H9 (cell line): ENCODE measurements at regions not wholly inside any gene's neighbourhood (a gene's known extent, or its start where the extent isn't known, plus 50 kb on each side); places are given as distances from the start of the nearest gene placed in this dataset.

ENCODE experiments used
- DNase-seq: peaks from one replicate; pipeline ENCODE4 v3.0.0-alpha.2; 2017
- H2AFZ ChIP-seq: one replicate; pipeline ENCODE4 v1.6.1; 2013; ENCODE audit warnings: mild to moderate bottlenecking, low read length, control low read depth, moderate library complexity
- H2AK5ac ChIP-seq: 2 replicates; pipeline ENCODE4 v1.6.1; 2013; ENCODE audit warnings: low read length, control low read depth, mixed read lengths; ENCODE audit not compliant: insufficient read length
- H2BK120ac ChIP-seq: one replicate; pipeline ENCODE4 v1.6.1; 2013; ENCODE audit warnings: low read depth, mild to moderate bottlenecking, low read length, control low read depth, inconsistent platforms; ENCODE audit not compliant: poor library complexity, severe bottlenecking
- H2BK12ac ChIP-seq: 2 replicates; pipeline ENCODE4 v1.6.1; 2013; ENCODE audit warnings: low read length, control low read depth, mixed read lengths, low read depth; ENCODE audit not compliant: insufficient read length
- H2BK15ac ChIP-seq: 2 replicates; pipeline ENCODE4 v1.6.1; 2013; ENCODE audit warnings: low read depth, low read length, control low read depth
- H2BK20ac ChIP-seq: one replicate; pipeline ENCODE4 v1.6.1; 2013; ENCODE audit warnings: low read depth, mild to moderate bottlenecking, low read length, control low read depth, inconsistent platforms; ENCODE audit not compliant: poor library complexity, severe bottlenecking
- H2BK5ac ChIP-seq: 2 replicates; pipeline ENCODE4 v1.6.1; 2013; ENCODE audit warnings: low read length, control low read depth, mixed read lengths; ENCODE audit not compliant: insufficient read length
- H3K14ac ChIP-seq: 2 replicates; pipeline ENCODE4 v1.6.1; 2013; ENCODE audit warnings: low read length, control low read depth; ENCODE audit not compliant: insufficient read depth
- H3K18ac ChIP-seq: 2 replicates; pipeline ENCODE4 v1.6.1; 2013; ENCODE audit warnings: low read depth, mild to moderate bottlenecking, mixed read lengths, low read length, control low read depth; ENCODE audit not compliant: insufficient read length
- H3K23ac ChIP-seq: 2 replicates; pipeline ENCODE4 v1.6.1; 2013; ENCODE audit warnings: low read length, control low read depth, mixed read lengths, low read depth; ENCODE audit not compliant: insufficient read length
- H3K23me2 ChIP-seq: 2 replicates; pipeline ENCODE4 v1.6.1; 2013; ENCODE audit warnings: low read depth, mild to moderate bottlenecking, mixed read lengths, low read length, control low read depth; ENCODE audit not compliant: insufficient read length, poor library complexity, severe bottlenecking
- H3K27ac ChIP-seq: 2 replicates; pipeline ENCODE4 v1.5.1; 2013; ENCODE audit warnings: low read length, control low read depth, mixed read lengths, low read depth; ENCODE audit not compliant: insufficient read length
- H3K27me3 ChIP-seq: 2 replicates; pipeline ENCODE4 v1.6.1; 2013; ENCODE audit warnings: low read length, control low read depth, inconsistent platforms; ENCODE audit not compliant: insufficient read depth
- H3K4ac ChIP-seq: 2 replicates; pipeline ENCODE4 v1.6.1; 2013; ENCODE audit warnings: low read depth, mild to moderate bottlenecking, control low read depth, inconsistent platforms, low read length, moderate library complexity
- H3K4me1 ChIP-seq: 2 replicates; pipeline ENCODE4 v1.6.1; 2013; ENCODE audit warnings: low read length, control low read depth, inconsistent platforms; ENCODE audit not compliant: insufficient read depth
- H3K4me2 ChIP-seq: 2 replicates; pipeline ENCODE4 v1.6.1; 2013; ENCODE audit warnings: low read length, control low read depth, mixed read lengths; ENCODE audit not compliant: insufficient read length, insufficient read depth
- H3K56ac ChIP-seq: 2 replicates; pipeline ENCODE4 v1.6.1; 2013; ENCODE audit warnings: low read depth, mild to moderate bottlenecking, mixed read lengths, low read length, control low read depth; ENCODE audit not compliant: insufficient read length
- H3K79me1 ChIP-seq: 2 replicates; pipeline ENCODE4 v1.6.1; 2013; ENCODE audit warnings: low read depth, mild to moderate bottlenecking, moderate library complexity, low read length, control low read depth, inconsistent platforms; ENCODE audit not compliant: insufficient read depth, poor library complexity, severe bottlenecking
- H3K79me2 ChIP-seq: 2 replicates; pipeline ENCODE4 v1.6.1; 2013; ENCODE audit warnings: low read length, control low read depth, inconsistent platforms; ENCODE audit not compliant: insufficient read depth
- H3K9ac ChIP-seq: 2 replicates; pipeline ENCODE4 v1.6.1; 2013; ENCODE audit warnings: low read length, control low read depth, mixed read lengths; ENCODE audit not compliant: insufficient read length; ENCODE audit errors: extremely low read depth
- H3K9me3 ChIP-seq: one replicate; pipeline ENCODE4 v1.6.1; 2013; ENCODE audit warnings: low read depth, low read length, inconsistent platforms; ENCODE audit not compliant: control insufficient read depth
- H3T11ph ChIP-seq: one replicate; pipeline ENCODE4 v1.6.1; 2013; ENCODE audit warnings: mild to moderate bottlenecking, low read length, control low read depth, inconsistent platforms
- H4K20me1 ChIP-seq: one replicate; pipeline ENCODE4 v1.6.1; 2013; ENCODE audit not compliant: control insufficient read depth, insufficient read length, insufficient read depth
- H4K5ac ChIP-seq: 2 replicates; pipeline ENCODE4 v1.6.1; 2013; ENCODE audit warnings: low read depth, mild to moderate bottlenecking, mixed read lengths, low read length, control low read depth; ENCODE audit not compliant: insufficient read length
- H4K8ac ChIP-seq: replicated peaks from 2 replicates; pipeline ENCODE4 v1.6.1; 2013; ENCODE audit warnings: low read length, control low read depth, mixed read lengths, low read depth; ENCODE audit not compliant: insufficient read length
- H4K91ac ChIP-seq: 2 replicates; pipeline ENCODE4 v1.6.1; 2013; ENCODE audit warnings: low read depth, mild to moderate bottlenecking, moderate library complexity, mixed read lengths, low read length, control low read depth; ENCODE audit not compliant: insufficient read length
- H3K27ac Mint-ChIP-seq, 3 experiments: 2 replicates in 2 of 3; 3 replicates in 1 of 3; pipeline ENCODE4 v1.8.0; 2020 to 2021; ENCODE audit warnings: mixed read lengths in 3 of 3, mild to moderate bottlenecking in 1 of 3, moderate library complexity in 1 of 3
- H3K27me3 Mint-ChIP-seq: 2 replicates; pipeline ENCODE4 v1.8.0; 2021; ENCODE audit warnings: low read depth, mild to moderate bottlenecking, moderate library complexity, mixed read lengths
- H3K36me3 Mint-ChIP-seq, 3 experiments: 2 replicates in 2 of 3; 3 replicates in 1 of 3; pipeline ENCODE4 v1.8.0; 2020 to 2021; ENCODE audit warnings: low read depth in 3 of 3, mixed read lengths in 3 of 3; ENCODE audit not compliant: insufficient read depth in 1 of 3
- H3K4me1 Mint-ChIP-seq, 2 experiments: 2 replicates each; pipeline ENCODE4 v1.8.0; 2020; ENCODE audit warnings: mixed read lengths in 2 of 2
- H3K4me3 Mint-ChIP-seq, 2 experiments: 2 replicates in 1 of 2; 3 replicates in 1 of 2; pipeline ENCODE4 v1.8.0; 2020 to 2021; ENCODE audit warnings: mild to moderate bottlenecking in 2 of 2, mixed read lengths in 2 of 2, moderate library complexity in 1 of 2
- H3K9me3 Mint-ChIP-seq, 2 experiments: 2 replicates in 1 of 2; 3 replicates in 1 of 2; pipeline ENCODE4 v1.8.0; 2020; ENCODE audit warnings: mild to moderate bottlenecking in 2 of 2, mixed read lengths in 2 of 2, moderate library complexity in 1 of 2
- CTCF ChIP-seq: fragments of 200-600 bp; sonication (generic); conservative IDR thresholded peaks from 3 replicates; pipeline ENCODE4 v1.8.0; 2021; ENCODE audit warnings: antibody characterized with exemption, mild to moderate bottlenecking
- WGBS: extraction: QIAGEN DNeasy Blood & Tissue Kit; methylation state at CpG from one replicate; pipeline ENCODE4 v1.1.7; 2013; ENCODE audit warnings: missing lambda C conversion rate, low lambda C conversion rate, mixed read lengths; ENCODE audit not compliant: insufficient read length; ENCODE audit errors: extremely low coverage; 5-methylcytosine and 5-hydroxymethylcytosine counted together

- no peak overlapping the region for H2BK5ac ChIP-seq
- no peak overlapping the region for H2BK120ac ChIP-seq
- no peak overlapping the region for H4K8ac ChIP-seq
- H3K14ac ChIP-seq, result no peak overlapping the region
- H3K27me3 Mint-ChIP-seq, result no peaks in the 10 kb centered on the region
- no peaks in the 10 kb centered on the region for H3K23me2 ChIP-seq
- H3T11ph ChIP-seq, result no peak overlapping the region
- no peak for DNase-seq
- no peaks in the 10 kb centered on the region for H4K20me1 ChIP-seq
- H3K27ac ChIP-seq, result no peak overlapping the region
- H2BK20ac ChIP-seq, result no peak overlapping the region
- H3K9me3 Mint-ChIP-seq, result peaks cover 0 to 4% of the 10 kb centered on the region in 2 experiments; a peak in 1 of 5 replicates
- H4K5ac ChIP-seq, result no peak overlapping the region
- no peak overlapping the region for H3K23ac ChIP-seq
- H2BK12ac ChIP-seq, result no peak overlapping the region
- no peaks in the 10 kb centered on the region for H3K79me1 ChIP-seq
- H3K4ac ChIP-seq, result no peak overlapping the region
- no peaks in the 10 kb centered on the region for H3K79me2 ChIP-seq
- H2AK5ac ChIP-seq, result no peak overlapping the region
- H3K27ac Mint-ChIP-seq, result no peak overlapping the region
- H3K4me2 ChIP-seq, result no peak overlapping the region
- H3K56ac ChIP-seq, result no peak overlapping the region
- 0 out of 2 replicates have a peak, but pooled peaks cover 3% of the 10 kb centered on the region for H3K4me1 ChIP-seq
- no peak overlapping the region for H3K18ac ChIP-seq
- H4K91ac ChIP-seq, result no peak overlapping the region
- H3K27me3 ChIP-seq, result no peaks in the 10 kb centered on the region
- no CpG with 5 or more reads among the region's 2 CpGs for WGBS
- TF ChIP-seq CTCF, result no peak
- peaks cover 8 to 15% of the 10 kb centered on the region in 2 experiments for H3K4me1 Mint-ChIP-seq
- no peak overlapping the region for H3K9ac ChIP-seq
- H2AFZ ChIP-seq, result no peak overlapping the region
- peaks cover 0 to 3% (median 2%) of the 10 kb centered on the region in 3 experiments; a peak in 4 of 7 replicates for H3K36me3 Mint-ChIP-seq
- no peak overlapping the region for H2BK15ac ChIP-seq
- H3K9me3 ChIP-seq, result no peaks in the 10 kb centered on the region
- H3K4me3 Mint-ChIP-seq, result no peak overlapping the region
These were observed 834.3 kb upstream of the COBL start for GRCh38 chr7:52150952-52151351.
